ENCODE measurements at regions not wholly inside any gene's neighbourhood (a gene's known extent, or its start where the extent isn't known, plus 50 kb on each side); places are given as distances from the start of the nearest gene placed in this dataset.
"Not testable (repeated sequence)": the region's sequence is repeated elsewhere in the genome, so short reads cannot be mapped to it uniquely, and the experiment has no call there.

- no peak for DNase-seq
Measured at GRCh38 chr11:122195790-122196189, 79.8 kb upstream of the BLID start.

GRCh38 chr11:122193881-122194480, 78.0 kb upstream of the BLID start:
- DNase-seq: not testable (repeated sequence)

GRCh38 chr11:122193457-122193856, 77.4 kb upstream of the BLID start:
- DNase-seq: no peak

- DNase-seq: no peak
Measured at GRCh38 chr11:122192634-122193255, 76.7 kb upstream of the BLID start.

- no peak for DNase-seq
Measured at GRCh38 chr11:122190768-122191167, 74.8 kb upstream of the BLID start.

- DNase-seq: no peak
Measured at GRCh38 chr11:122189229-122189628, 73.2 kb upstream of the BLID start.

- no peak for DNase-seq
Measured at GRCh38 chr11:122187373-122188165, 71.6 kb upstream of the BLID start.

- no peak for DNase-seq
Measured at GRCh38 chr11:122186439-122187080, 70.5 kb upstream of the BLID start.

GRCh38 chr11:122183933-122184332, 67.9 kb upstream of the BLID start:
- DNase-seq: no peak

GRCh38 chr11:122181893-122182292, 65.9 kb upstream of the BLID start:
- no peak for DNase-seq

- DNase-seq: no peak
Measured at GRCh38 chr11:122181372-122181771, 65.4 kb upstream of the BLID start.

- DNase-seq: no peak
Measured at GRCh38 chr11:122179961-122180834, 64.2 kb upstream of the BLID start.

- DNase-seq: no peak
Measured at GRCh38 chr11:122178795-122179194, 62.8 kb upstream of the BLID start.

GRCh38 chr11:122177238-122177637, 61.2 kb upstream of the BLID start:
- DNase-seq: no peak

GRCh38 chr11:122176651-122177050, 60.6 kb upstream of the BLID start:
- DNase-seq: no peak

- DNase-seq: no peak
Measured at GRCh38 chr11:122175306-122175705, 59.3 kb upstream of the BLID start.

- no peak for DNase-seq
Measured at GRCh38 chr11:122173587-122173986, 57.6 kb upstream of the BLID start.

GRCh38 chr11:122173074-122173450, 57.0 kb upstream of the BLID start:
- DNase-seq: no peak

- DNase-seq: no peak
Measured at GRCh38 chr11:122172352-122173073, 56.5 kb upstream of the BLID start.

GRCh38 chr11:122170815-122171475, 54.9 kb upstream of the BLID start:
- DNase-seq: no peak

GRCh38 chr11:122168218-122168617, 52.2 kb upstream of the BLID start:
- no peak for DNase-seq

Data from NCI-H1092 treated with DMSO at 0.1 percent for 48 hours (cell line).